Lower leg skin (tissue), 4 donors: ENCODE measurements at regions not wholly inside any gene's neighbourhood (a gene's known extent, or its start where the extent isn't known, plus 50 kb on each side); places are given as distances from the start of the nearest gene placed in this dataset.

Experiments
- DNase-seq, 2 donors: peaks; one replicate each; pipeline ENCODE4 v3.0.0-alpha.2; 2019; ENCODE audit warnings: low spot score in 2 of 2
- H3K4me3 ChIP-seq: fragments of 200-600 bp; sonication (generic); 2 replicates; pipeline ENCODE4 v1.5.1; 2017; ENCODE audit warnings: mild to moderate bottlenecking, low read depth; ENCODE audit not compliant: poor library complexity, severe bottlenecking
- POLR2A ChIP-seq, 2 donors: fragments of 450-650 bp; IDR thresholded peaks; one replicate each; pipeline ENCODE4 v1.6.1; 2016 to 2017; ENCODE audit warnings: antibody characterized with exemption in 2 of 2, mild to moderate bottlenecking in 1 of 2, moderate library complexity in 1 of 2
- WGBS, 2 donors: methylation state at CpG; one replicate each; pipeline ENCODE4 v1.1.5; 2018; 5-methylcytosine and 5-hydroxymethylcytosine counted together
- intact Hi-C: fragments of 100-400 bp; cut with DNase I; formaldehyde crosslinking; loops from one replicate; pipeline ENCODE4 v1.15.0; 2023; ENCODE audit warnings: low total_unique reads
- TF ChIP-seq, protein P1 (sequence below), 3 donors: fragments of 450-650 bp; IDR thresholded peaks; one replicate each; pipeline ENCODE4 v1.5.1; 2016; ENCODE audit warnings: antibody characterized with exemption in 3 of 3, mild to moderate bottlenecking in 3 of 3, moderate library complexity in 2 of 3

DNA sequence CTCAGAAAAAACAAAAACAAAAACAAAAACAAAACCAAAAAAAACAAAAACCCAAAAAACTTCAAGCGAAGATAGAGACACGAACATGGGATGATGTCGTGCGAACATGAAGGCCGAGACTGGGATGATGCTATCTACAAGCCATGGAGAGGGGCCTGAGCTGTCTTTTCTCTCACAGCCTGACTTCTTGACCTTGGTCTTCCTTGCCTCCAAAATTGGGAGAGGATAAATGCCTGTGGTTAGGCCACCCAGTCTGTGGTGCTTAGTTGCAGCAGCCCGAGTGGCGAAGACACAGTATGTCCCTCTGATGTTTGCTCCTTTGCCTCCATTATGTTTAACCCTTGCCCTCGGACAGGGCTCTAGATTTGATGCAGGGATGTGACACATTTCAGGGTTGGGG is 130.4 kb upstream of the BASP1 start:
- intact Hi-C loops, result no loop called here
- 79 to 89% methylated on average over 8 of the region's 8 CpGs for WGBS, 2 donors
- DNase-seq, result no peak
- H3K4me3 ChIP-seq, result no peak overlapping the region
- TF ChIP-seq POLR2A (IDR thresholded peaks at IDR 0.05), result no peak
- TF ChIP-seq, protein P1, sequence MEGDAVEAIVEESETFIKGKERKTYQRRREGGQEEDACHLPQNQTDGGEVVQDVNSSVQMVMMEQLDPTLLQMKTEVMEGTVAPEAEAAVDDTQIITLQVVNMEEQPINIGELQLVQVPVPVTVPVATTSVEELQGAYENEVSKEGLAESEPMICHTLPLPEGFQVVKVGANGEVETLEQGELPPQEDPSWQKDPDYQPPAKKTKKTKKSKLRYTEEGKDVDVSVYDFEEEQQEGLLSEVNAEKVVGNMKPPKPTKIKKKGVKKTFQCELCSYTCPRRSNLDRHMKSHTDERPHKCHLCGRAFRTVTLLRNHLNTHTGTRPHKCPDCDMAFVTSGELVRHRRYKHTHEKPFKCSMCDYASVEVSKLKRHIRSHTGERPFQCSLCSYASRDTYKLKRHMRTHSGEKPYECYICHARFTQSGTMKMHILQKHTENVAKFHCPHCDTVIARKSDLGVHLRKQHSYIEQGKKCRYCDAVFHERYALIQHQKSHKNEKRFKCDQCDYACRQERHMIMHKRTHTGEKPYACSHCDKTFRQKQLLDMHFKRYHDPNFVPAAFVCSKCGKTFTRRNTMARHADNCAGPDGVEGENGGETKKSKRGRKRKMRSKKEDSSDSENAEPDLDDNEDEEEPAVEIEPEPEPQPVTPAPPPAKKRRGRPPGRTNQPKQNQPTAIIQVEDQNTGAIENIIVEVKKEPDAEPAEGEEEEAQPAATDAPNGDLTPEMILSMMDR (IDR thresholded peaks at IDR 0.05), result no peak

- TF ChIP-seq, protein P1 (IDR thresholded peaks at IDR 0.05), result no peak
- TF ChIP-seq POLR2A (IDR thresholded peaks at IDR 0.05), result no peak
- H3K4me3 ChIP-seq, result no peak overlapping the region
- 79 to 81% methylated on average over 4 of the region's 4 CpGs for WGBS, 2 donors
- DNase-seq, result no peak
- intact Hi-C loops, result no loop called here
These were observed 129.4 kb upstream of the BASP1 start for GRCh38 chr5:17088051-17088450.

- intact Hi-C loops, result no loop called here
- no peak for DNase-seq
These were observed 128.4 kb upstream of the BASP1 start for GRCh38 chr5:17089001-17089400.

GRCh38 chr5:17089690-17090089 is 127.7 kb upstream of the BASP1 start:
- peak in 1 of 2 donors; percentile 21 for DNase-seq
- intact Hi-C loops, result no loop called here
- no peak for TF ChIP-seq POLR2A (IDR thresholded peaks at IDR 0.05)
- TF ChIP-seq, protein P1 (IDR thresholded peaks at IDR 0.05), result no peak
- 87 to 89% methylated on average over 2 of the region's 2 CpGs for WGBS, 2 donors
- H3K4me3 ChIP-seq, result no peak overlapping the region

More at GRCh38 chr5:17089001-17089400, 128.4 kb upstream of the BASP1 start:
- H3K4me3 ChIP-seq, result no peak overlapping the region
- TF ChIP-seq, protein P1 (IDR thresholded peaks at IDR 0.05), result no peak
- no peak for TF ChIP-seq POLR2A (IDR thresholded peaks at IDR 0.05)

DNA sequence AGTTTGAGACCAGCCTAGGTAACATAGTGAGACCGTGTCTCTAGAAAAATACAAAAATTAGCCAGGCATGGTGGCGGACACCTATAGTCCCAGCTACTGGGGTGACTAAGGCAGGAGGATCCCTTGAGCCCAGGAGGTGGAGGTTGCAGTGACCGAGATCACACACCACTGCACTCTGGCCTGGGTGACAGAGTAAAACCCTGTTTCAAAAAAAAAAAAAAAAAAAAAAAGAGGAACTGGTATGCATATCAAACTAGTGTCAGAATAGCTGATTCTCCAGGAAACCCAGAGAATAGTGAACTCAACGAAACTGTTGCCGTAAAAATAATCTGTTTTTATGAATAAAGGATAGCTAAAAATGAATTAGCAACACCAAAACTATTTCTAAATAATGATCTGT is 126.6 kb upstream of the BASP1 start:
- H3K4me3 ChIP-seq, result no peak overlapping the region
- WGBS, 2 donors, result 78 to 89% methylated on average over 5 of the region's 5 CpGs
- intact Hi-C loops, result no loop called here
- no peak for DNase-seq
- TF ChIP-seq, protein P1 (IDR thresholded peaks at IDR 0.05), result no peak

- peak in 1 of 2 donors; percentile 28 for DNase-seq
- H3K4me3 ChIP-seq, result no peak overlapping the region
- TF ChIP-seq POLR2A (IDR thresholded peaks at IDR 0.05), result no peak
- TF ChIP-seq, protein P1 (IDR thresholded peaks at IDR 0.05), result no peak
- intact Hi-C loops, result no loop called here
- 17% methylated on average over 7 of the region's 7 CpGs for WGBS, 2 donors
These were observed 122.6 kb upstream of the BASP1 start for GRCh38 chr5:17094830-17095229.
